ENCODE measurements at regions not wholly inside any gene's neighbourhood (a gene's known extent, or its start where the extent isn't known, plus 50 kb on each side); places are given as distances from the start of the nearest gene placed in this dataset.

DNA sequence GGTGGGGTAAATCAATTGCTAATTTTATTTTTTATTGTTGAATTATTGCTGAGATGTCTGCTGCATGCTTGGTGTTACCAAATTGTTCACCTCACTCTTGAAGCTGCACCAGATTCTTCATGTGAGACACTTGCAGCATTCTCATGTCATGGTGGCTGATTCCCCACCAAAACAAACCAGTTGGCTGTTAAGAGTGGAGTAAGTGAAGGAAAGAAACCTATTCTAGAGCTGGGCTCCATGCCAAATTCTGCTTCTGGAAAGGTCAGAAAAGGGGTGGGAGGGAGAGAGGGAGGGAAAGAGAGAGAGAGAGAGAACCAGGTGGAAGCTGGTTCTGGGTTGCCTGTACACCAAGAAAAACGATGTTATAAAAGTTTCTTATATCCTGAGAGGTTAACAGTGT, 317.5 kb upstream of the THRB start (continued):
- TF ChIP-seq, protein P1, sequence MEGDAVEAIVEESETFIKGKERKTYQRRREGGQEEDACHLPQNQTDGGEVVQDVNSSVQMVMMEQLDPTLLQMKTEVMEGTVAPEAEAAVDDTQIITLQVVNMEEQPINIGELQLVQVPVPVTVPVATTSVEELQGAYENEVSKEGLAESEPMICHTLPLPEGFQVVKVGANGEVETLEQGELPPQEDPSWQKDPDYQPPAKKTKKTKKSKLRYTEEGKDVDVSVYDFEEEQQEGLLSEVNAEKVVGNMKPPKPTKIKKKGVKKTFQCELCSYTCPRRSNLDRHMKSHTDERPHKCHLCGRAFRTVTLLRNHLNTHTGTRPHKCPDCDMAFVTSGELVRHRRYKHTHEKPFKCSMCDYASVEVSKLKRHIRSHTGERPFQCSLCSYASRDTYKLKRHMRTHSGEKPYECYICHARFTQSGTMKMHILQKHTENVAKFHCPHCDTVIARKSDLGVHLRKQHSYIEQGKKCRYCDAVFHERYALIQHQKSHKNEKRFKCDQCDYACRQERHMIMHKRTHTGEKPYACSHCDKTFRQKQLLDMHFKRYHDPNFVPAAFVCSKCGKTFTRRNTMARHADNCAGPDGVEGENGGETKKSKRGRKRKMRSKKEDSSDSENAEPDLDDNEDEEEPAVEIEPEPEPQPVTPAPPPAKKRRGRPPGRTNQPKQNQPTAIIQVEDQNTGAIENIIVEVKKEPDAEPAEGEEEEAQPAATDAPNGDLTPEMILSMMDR (IDR thresholded peaks at IDR 0.05): no peak
- no peak for TF ChIP-seq ZSCAN20 (CRISPR knock-in tag; IDR thresholded peaks at IDR 0.05)

DNA sequence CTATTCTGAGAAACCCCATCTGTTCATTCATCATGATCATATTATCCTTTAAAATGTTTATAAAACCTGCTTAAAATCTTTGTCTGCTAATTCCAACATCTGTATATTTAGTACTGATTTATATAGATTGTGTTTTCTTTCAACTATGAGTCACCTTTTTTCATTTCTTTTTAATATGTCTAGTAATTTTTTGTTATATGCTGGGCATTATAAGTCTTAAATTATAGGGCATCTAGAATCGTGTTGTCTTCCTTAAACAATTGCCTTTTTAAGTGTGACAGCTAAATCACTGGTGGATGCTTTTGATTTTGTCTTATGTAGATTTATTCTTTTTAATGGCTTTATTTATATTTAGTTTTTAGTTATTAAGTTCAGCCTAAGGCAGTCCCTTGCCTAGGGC, 323.4 kb upstream of the THRB start:
- ChIA-PET POLR2A (no interaction called here), CTCF (interaction anchor here (0.6 kb wide), 1 partner anchor 601 kb away, joined by 3 read pairs; no protein-coding TSS in a partner anchor)
- FAIRE-seq: peak; percentile 82

DNA sequence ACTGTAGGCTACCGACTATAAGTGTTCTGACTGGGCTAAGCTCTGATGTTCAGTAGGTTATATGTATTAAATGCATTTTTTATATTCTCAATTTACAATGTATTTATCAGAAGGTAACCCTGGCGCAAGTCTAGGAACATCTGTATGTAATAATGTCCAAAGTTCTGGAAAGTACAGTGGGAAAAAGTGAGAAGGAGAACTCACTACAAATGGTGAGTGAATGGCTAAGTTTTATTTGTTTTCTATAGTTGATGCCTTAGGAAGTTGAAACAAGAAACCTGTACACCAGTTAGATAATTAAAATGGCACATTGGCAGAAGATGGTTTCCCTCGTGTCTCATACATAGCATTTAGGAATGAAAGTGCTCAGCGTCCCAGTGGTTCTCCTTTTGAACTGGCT, 333.4 kb upstream of the THRB start:
- 0 out of 3 replicates have a peak, but pooled peaks cover 3% of the 10 kb centered on the region for H3K9me3 ChIP-seq
- H3K27ac ChIP-seq: no peak overlapping the region
- WGBS (ENCODE audit: missing lambda C conversion rate): 60% methylated on average over 4 of the region's 4 CpGs
- H3K4me2 ChIP-seq: no peak overlapping the region
- ChIA-PET CTCF (interaction anchor here (0.7 kb wide), 1 partner anchor 19 kb away, joined by 3 read pairs; no protein-coding TSS in a partner anchor), POLR2A (no interaction called here)
- FAIRE-seq (no peak), ATAC-seq (no peak), DNase-seq (ENCODE audit: low read depth in 1 of 2, low spot score in 1 of 2) (no peak)
- TF ChIP-seq, protein P2, sequence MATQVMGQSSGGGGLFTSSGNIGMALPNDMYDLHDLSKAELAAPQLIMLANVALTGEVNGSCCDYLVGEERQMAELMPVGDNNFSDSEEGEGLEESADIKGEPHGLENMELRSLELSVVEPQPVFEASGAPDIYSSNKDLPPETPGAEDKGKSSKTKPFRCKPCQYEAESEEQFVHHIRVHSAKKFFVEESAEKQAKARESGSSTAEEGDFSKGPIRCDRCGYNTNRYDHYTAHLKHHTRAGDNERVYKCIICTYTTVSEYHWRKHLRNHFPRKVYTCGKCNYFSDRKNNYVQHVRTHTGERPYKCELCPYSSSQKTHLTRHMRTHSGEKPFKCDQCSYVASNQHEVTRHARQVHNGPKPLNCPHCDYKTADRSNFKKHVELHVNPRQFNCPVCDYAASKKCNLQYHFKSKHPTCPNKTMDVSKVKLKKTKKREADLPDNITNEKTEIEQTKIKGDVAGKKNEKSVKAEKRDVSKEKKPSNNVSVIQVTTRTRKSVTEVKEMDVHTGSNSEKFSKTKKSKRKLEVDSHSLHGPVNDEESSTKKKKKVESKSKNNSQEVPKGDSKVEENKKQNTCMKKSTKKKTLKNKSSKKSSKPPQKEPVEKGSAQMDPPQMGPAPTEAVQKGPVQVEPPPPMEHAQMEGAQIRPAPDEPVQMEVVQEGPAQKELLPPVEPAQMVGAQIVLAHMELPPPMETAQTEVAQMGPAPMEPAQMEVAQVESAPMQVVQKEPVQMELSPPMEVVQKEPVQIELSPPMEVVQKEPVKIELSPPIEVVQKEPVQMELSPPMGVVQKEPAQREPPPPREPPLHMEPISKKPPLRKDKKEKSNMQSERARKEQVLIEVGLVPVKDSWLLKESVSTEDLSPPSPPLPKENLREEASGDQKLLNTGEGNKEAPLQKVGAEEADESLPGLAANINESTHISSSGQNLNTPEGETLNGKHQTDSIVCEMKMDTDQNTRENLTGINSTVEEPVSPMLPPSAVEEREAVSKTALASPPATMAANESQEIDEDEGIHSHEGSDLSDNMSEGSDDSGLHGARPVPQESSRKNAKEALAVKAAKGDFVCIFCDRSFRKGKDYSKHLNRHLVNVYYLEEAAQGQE (IDR thresholded peaks at IDR 0.05): no peak
- TF ChIP-seq ZFP36 (IDR thresholded peaks at IDR 0.05; ENCODE audit: borderline replicate concordance, partially characterized antibody) (no peak), EHF (CRISPR knock-in tag; IDR thresholded peaks at IDR 0.05) (no peak), CHD2 (IDR thresholded peaks at IDR 0.05; ENCODE audit: low read length, partially characterized antibody) (no peak), HOXB5 (CRISPR knock-in tag; IDR thresholded peaks at IDR 0.05) (no peak), KDM1A (IDR thresholded peaks at IDR 0.05; ENCODE audit: low read depth) (no peak), FOXS1 (CRISPR knock-in tag; IDR thresholded peaks at IDR 0.05) (no peak)
- TF ChIP-seq, protein P3, sequence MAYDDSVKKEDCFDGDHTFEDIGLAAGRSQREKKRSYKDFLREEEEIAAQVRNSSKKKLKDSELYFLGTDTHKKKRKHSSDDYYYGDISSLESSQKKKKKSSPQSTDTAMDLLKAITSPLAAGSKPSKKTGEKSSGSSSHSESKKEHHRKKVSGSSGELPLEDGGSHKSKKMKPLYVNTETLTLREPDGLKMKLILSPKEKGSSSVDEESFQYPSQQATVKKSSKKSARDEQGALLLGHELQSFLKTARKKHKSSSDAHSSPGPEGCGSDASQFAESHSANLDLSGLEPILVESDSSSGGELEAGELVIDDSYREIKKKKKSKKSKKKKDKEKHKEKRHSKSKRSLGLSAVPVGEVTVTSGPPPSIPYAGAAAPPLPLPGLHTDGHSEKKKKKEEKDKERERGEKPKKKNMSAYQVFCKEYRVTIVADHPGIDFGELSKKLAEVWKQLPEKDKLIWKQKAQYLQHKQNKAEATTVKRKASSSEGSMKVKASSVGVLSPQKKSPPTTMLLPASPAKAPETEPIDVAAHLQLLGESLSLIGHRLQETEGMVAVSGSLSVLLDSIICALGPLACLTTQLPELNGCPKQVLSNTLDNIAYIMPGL (CRISPR knock-in tag; IDR thresholded peaks at IDR 0.05; ENCODE audit: borderline replicate concordance): no peak
- H3K4me1 ChIP-seq: peaks cover 3% of the 10 kb centered on the region; the same call in 1 of the 3 replicates
- no peak overlapping the region for H3K4me3 ChIP-seq

More for the DNA sequence above, 323.4 kb upstream of the THRB start:
- ATAC-seq (no peak), DNase-seq (ENCODE audit: low read depth in 1 of 2, low spot score in 1 of 2) (no peak)
- Histone ChIP-seq H3K9me3 (peaks cover 8% of the 10 kb centered on the region; the same call in 1 of the 3 replicates), H3K4me3 (no peak overlapping the region), H3K4me2 (no peak overlapping the region), H3K27ac (no peak overlapping the region), H3K4me1 (no peaks in the 10 kb centered on the region)
- TF ChIP-seq, protein P4, sequence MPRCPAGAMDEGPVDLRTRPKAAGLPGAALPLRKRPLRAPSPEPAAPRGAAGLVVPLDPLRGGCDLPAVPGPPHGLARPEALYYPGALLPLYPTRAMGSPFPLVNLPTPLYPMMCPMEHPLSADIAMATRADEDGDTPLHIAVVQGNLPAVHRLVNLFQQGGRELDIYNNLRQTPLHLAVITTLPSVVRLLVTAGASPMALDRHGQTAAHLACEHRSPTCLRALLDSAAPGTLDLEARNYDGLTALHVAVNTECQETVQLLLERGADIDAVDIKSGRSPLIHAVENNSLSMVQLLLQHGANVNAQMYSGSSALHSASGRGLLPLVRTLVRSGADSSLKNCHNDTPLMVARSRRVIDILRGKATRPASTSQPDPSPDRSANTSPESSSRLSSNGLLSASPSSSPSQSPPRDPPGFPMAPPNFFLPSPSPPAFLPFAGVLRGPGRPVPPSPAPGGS (IDR thresholded peaks at IDR 0.05): no peak
- TF ChIP-seq ZSCAN20 (CRISPR knock-in tag; IDR thresholded peaks at IDR 0.05) (no peak), FOSL2 (IDR thresholded peaks at IDR 0.05) (no peak), FOSL2 (CRISPR knock-in tag; IDR thresholded peaks at IDR 0.05) (peak; percentile 20; the same call in 1 of the 2 replicates), MAZ (IDR thresholded peaks at IDR 0.05; ENCODE audit: borderline replicate concordance, low read depth, low read length) (no peak), HDAC2 (IDR thresholded peaks at IDR 0.05) (no peak)
- WGBS (ENCODE audit: missing lambda C conversion rate): 2% methylated on average over 1 of the region's 1 CpG
